Inflammatory macrophage treated with lipopolysaccharide for 1 hour (primary cell): ENCODE measurements at regions not wholly inside any gene's neighbourhood (a gene's known extent, or its start where the extent isn't known, plus 50 kb on each side); places are given as distances from the start of the nearest gene placed in this dataset.

Experiments
- DNase-seq, 2 donors: peaks; one replicate each; pipeline ENCODE4 v3.0.0-alpha.2; 2020 to 2022

GRCh38 chrX:140848800-140849199, 139.2 kb downstream of the LINC00632 start:
- DNase-seq, result no peak

GRCh38 chrX:140860718-140861117, 141.7 kb upstream of the SPANXB1 start:
- no peak for DNase-seq

- DNase-seq, result no peak
These were observed 135.9 kb upstream of the SPANXB1 start for GRCh38 chrX:140866446-140866845.

- no peak for DNase-seq
These were observed 89.8 kb upstream of the SPANXB1 start for GRCh38 chrX:140912606-140913005.

GRCh38 chrX:140913802-140914501, 88.4 kb upstream of the SPANXB1 start:
- DNase-seq, result no peak

- DNase-seq, result no peak
These were observed 85.5 kb upstream of the SPANXB1 start for GRCh38 chrX:140916872-140917271.

GRCh38 chrX:140917354-140918115, 84.9 kb upstream of the SPANXB1 start:
- DNase-seq, result no peak

GRCh38 chrX:140918398-140919038, 83.9 kb upstream of the SPANXB1 start:
- peak; percentile 9 to 48 for DNase-seq

GRCh38 chrX:140920416-140920815, 82.0 kb upstream of the SPANXB1 start:
- no peak for DNase-seq

- DNase-seq, result no peak
These were observed 79.3 kb upstream of the SPANXB1 start for GRCh38 chrX:140923118-140923517.

GRCh38 chrX:140928739-140929138, 73.7 kb upstream of the SPANXB1 start:
- no peak for DNase-seq

- no peak for DNase-seq
These were observed 69.4 kb upstream of the SPANXB1 start for GRCh38 chrX:140933016-140933415.

GRCh38 chrX:140933874-140934655, 68.3 kb upstream of the SPANXB1 start:
- DNase-seq, result no peak

- no peak for DNase-seq
These were observed 58.9 kb upstream of the SPANXB1 start for GRCh38 chrX:140943513-140943912.

GRCh38 chrX:140944710-140945109, 57.7 kb upstream of the SPANXB1 start:
- no peak for DNase-seq

- no peak for DNase-seq
These were observed 53.6 kb upstream of the SPANXB1 start for GRCh38 chrX:140948827-140949226.

- no peak for DNase-seq
These were observed 53.2 kb upstream of the SPANXB1 start for GRCh38 chrX:140949233-140949632.
